HT1080 (cell line): ENCODE measurements at regions not wholly inside any gene's neighbourhood (a gene's known extent, or its start where the extent isn't known, plus 50 kb on each side); places are given as distances from the start of the nearest gene placed in this dataset.

Experiments used
- DNase-seq: peaks from one replicate; pipeline ENCODE4 v3.0.0-alpha.2; 2015; ENCODE audit warnings: low read depth

- DNase-seq: no peak
Measured at GRCh38 chr6:109295774-109296156, 86.5 kb downstream of the CD164 start.

GRCh38 chr6:109295109-109295773, 87.0 kb downstream of the CD164 start:
- DNase-seq: no peak

- DNase-seq: no peak
Measured at GRCh38 chr6:109292983-109293586, 89.2 kb downstream of the CD164 start.

GRCh38 chr6:109292420-109292819, 89.8 kb downstream of the CD164 start:
- DNase-seq: no peak

- no peak for DNase-seq
Measured at GRCh38 chr6:109291902-109292301, 90.4 kb downstream of the CD164 start.

- no peak for DNase-seq
Measured at GRCh38 chr6:109290143-109290931, 91.9 kb downstream of the CD164 start.

- no peak for DNase-seq
Measured at GRCh38 chr6:109285366-109285765, 96.9 kb downstream of the CD164 start.

GRCh38 chr6:109284675-109285074, 97.6 kb downstream of the CD164 start:
- no peak for DNase-seq

GRCh38 chr6:109282756-109283155, 99.5 kb downstream of the CD164 start:
- no peak for DNase-seq

GRCh38 chr6:109279628-109280027, 102.6 kb downstream of the CD164 start:
- DNase-seq: no peak

GRCh38 chr6:109271622-109272021, 110.6 kb downstream of the CD164 start:
- DNase-seq: no peak

GRCh38 chr6:109269953-109270517, 112.2 kb downstream of the CD164 start:
- DNase-seq: no peak

GRCh38 chr6:109269057-109269456, 113.2 kb downstream of the CD164 start:
- DNase-seq: no peak

- no peak for DNase-seq
Measured at GRCh38 chr6:109265530-109265929, 116.7 kb downstream of the CD164 start.

- no peak for DNase-seq
Measured at GRCh38 chr6:109263873-109264700, 118.2 kb downstream of the CD164 start.

GRCh38 chr6:109262261-109262660, 120.0 kb downstream of the CD164 start:
- DNase-seq: no peak

- DNase-seq: no peak
Measured at GRCh38 chr6:109261811-109262210, 120.5 kb downstream of the CD164 start.

GRCh38 chr6:109260701-109261100, 121.6 kb downstream of the CD164 start:
- DNase-seq: no peak

GRCh38 chr6:109260126-109260525, 122.1 kb downstream of the CD164 start:
- peak; percentile 20 for DNase-seq

GRCh38 chr6:109258129-109258528, 124.1 kb downstream of the CD164 start:
- DNase-seq: no peak

- no peak for DNase-seq
Measured at GRCh38 chr6:109257494-109257893, 124.8 kb downstream of the CD164 start.
